Keratinocyte (primary cell): ENCODE measurements at regions not wholly inside any gene's neighbourhood (a gene's known extent, or its start where the extent isn't known, plus 50 kb on each side); places are given as distances from the start of the nearest gene placed in this dataset.

Experiments used
- DNase-seq: peaks from one replicate; pipeline ENCODE4 v3.0.0-alpha.2; 2011; ENCODE audit warnings: low read depth, missing footprints, low spot score
- FAIRE-seq: peaks from 2 replicates; lab custom pipeline; 2011; peaks lifted over from hg19 to GRCh38; lab: Jason Lieb, UNC
- H2AFZ ChIP-seq: 2 replicates; pipeline ENCODE4 v1.6.0; 2012; ENCODE audit warnings: low read length, control low read depth, inconsistent platforms; ENCODE audit not compliant: control insufficient read depth
- H3K27ac ChIP-seq: 2 replicates; pipeline ENCODE4 v1.5.1; 2011; ENCODE audit warnings: low read length; ENCODE audit not compliant: control insufficient read depth, insufficient read depth
- H3K27me3 ChIP-seq: 3 replicates; pipeline ENCODE4 v1.6.0; 2011; ENCODE audit warnings: low read length; ENCODE audit not compliant: control insufficient read depth, insufficient read depth; ENCODE audit errors: extremely low read depth
- H3K36me3 ChIP-seq, 2 experiments: 2 replicates in 1 of 2; 3 replicates in 1 of 2; pipeline ENCODE4 v1.5.1; 2011; ENCODE audit warnings: low read length in 2 of 2, mild to moderate bottlenecking in 1 of 2; ENCODE audit not compliant: control insufficient read depth in 2 of 2, insufficient read depth in 2 of 2; ENCODE audit errors: extremely low read depth in 1 of 2
- H3K4me1 ChIP-seq: 3 replicates; pipeline ENCODE4 v1.5.1; 2011; ENCODE audit warnings: low read length; ENCODE audit not compliant: control insufficient read depth, insufficient read depth; ENCODE audit errors: extremely low read depth
- H3K4me2 ChIP-seq: 3 replicates; pipeline ENCODE4 v1.6.0; 2011; ENCODE audit warnings: low read depth, low read length; ENCODE audit not compliant: control insufficient read depth, insufficient read depth; ENCODE audit errors: extremely low read depth
- H3K4me3 ChIP-seq, 3 experiments: fragments of 200-600 bp in 1 of 3; sonication (generic) in 1 of 3; 2 replicates in 2 of 3; 3 replicates in 1 of 3; pipeline ENCODE4 v1.5.1; 2011 to 2016; ENCODE audit warnings: low read length in 3 of 3, mild to moderate bottlenecking in 3 of 3, control low read depth in 2 of 3, inconsistent platforms in 1 of 3, low read depth in 1 of 3, mixed read lengths in 1 of 3, mixed run types in 1 of 3, moderate library complexity in 1 of 3; ENCODE audit not compliant: control insufficient read depth in 2 of 3, insufficient read depth in 2 of 3; ENCODE audit errors: extremely low read depth in 1 of 3
- H3K79me2 ChIP-seq: 2 replicates; pipeline ENCODE4 v1.6.0; 2012; ENCODE audit warnings: low read length; ENCODE audit not compliant: control insufficient read depth, insufficient read depth
- H3K9ac ChIP-seq: 3 replicates; pipeline ENCODE4 v1.6.0; 2011; ENCODE audit warnings: low read length; ENCODE audit not compliant: control insufficient read depth, insufficient read depth; ENCODE audit errors: extremely low read depth
- H3K9me1 ChIP-seq: 3 replicates; pipeline ENCODE4 v1.6.0; 2011; ENCODE audit warnings: low read length; ENCODE audit not compliant: control insufficient read depth, insufficient read depth; ENCODE audit errors: extremely low read depth
- H3K9me3 ChIP-seq: 2 replicates; pipeline ENCODE4 v1.5.1; 2012; ENCODE audit warnings: low read depth, low read length; ENCODE audit not compliant: control insufficient read depth
- H4K20me1 ChIP-seq: 3 replicates; pipeline ENCODE4 v1.6.0; 2011; ENCODE audit warnings: low read length; ENCODE audit not compliant: control insufficient read depth, insufficient read depth; ENCODE audit errors: extremely low read depth
- CTCF ChIP-seq, 3 experiments: IDR thresholded peaks in 1 of 3; conservative IDR thresholded peaks in 1 of 3; optimal IDR thresholded peaks in 1 of 3; 2 replicates in 2 of 3; 3 replicates in 1 of 3; pipeline versions ENCODE3 to v1.5.1; 2011; ENCODE audit warnings: low read length in 3 of 3, mild to moderate bottlenecking in 3 of 3, moderate library complexity in 2 of 3, control low read depth in 1 of 3, inconsistent platforms in 1 of 3; ENCODE audit not compliant: insufficient read depth in 2 of 3; ENCODE audit errors: extremely low read depth in 1 of 3
- EZH2 ChIP-seq: IDR thresholded peaks from one replicate; pipeline ENCODE4 v1.6.1; 2012; ENCODE audit warnings: inconsistent platforms, mild to moderate bottlenecking, low read length, moderate library complexity
- dilution Hi-C: fragments of 300-500 bp; cut with MboI; formaldehyde crosslinking; loops from one replicate; pipeline ENCODE4 v1.7.0; 2020; ENCODE audit warnings: low sequenced_read_pairs; ENCODE audit not compliant: extremely low pct_ligation_motif_present

DNA sequence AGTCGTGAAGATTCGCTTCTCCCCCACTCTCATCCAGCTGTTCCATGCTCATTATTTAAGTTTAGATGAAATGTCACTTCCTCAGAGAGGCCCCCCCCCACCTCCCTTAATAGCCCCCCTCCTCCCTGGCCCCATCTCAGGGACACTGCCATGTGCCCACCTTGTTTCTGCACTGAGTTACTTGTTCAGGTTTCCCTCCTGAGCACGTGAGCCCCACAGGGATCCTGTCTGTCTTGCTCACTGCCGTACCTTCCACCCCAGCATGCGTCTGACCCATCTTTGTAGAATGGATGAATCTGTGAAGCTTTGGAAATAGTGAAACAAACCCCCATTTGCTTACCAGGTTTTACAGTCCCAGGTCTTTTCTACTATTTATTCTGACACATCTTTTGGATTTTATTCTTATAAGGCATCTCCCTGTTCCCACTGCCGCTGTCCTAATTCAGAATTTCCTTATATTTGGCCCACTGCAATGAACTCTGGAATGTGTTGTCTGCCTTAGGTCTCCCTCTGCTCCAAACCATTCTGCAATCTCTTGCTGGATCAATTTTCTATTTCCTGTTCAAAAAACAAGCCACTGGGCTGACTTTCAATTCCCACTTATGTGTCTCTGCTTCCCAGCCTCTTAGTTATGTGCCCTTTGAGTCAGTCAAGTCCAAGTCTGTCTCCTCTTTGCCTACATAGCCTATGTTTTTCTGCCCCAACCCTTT, 136.5 kb upstream of the ECI2 start:
- Histone ChIP-seq H3K4me2 (no peak overlapping the region), H3K27me3 (no peaks in the 10 kb centered on the region), H3K9ac (no peak overlapping the region), H3K9me1 (no peaks in the 10 kb centered on the region), H2AFZ (no peak overlapping the region), H4K20me1 (no peaks in the 10 kb centered on the region), H3K4me1 (no peaks in the 10 kb centered on the region), H3K4me3 (no peak overlapping the region), H3K79me2 (no peaks in the 10 kb centered on the region), H3K27ac (no peak overlapping the region), H3K9me3 (no peaks in the 10 kb centered on the region), H3K36me3 (no peaks in the 10 kb centered on the region)
- DNase-seq, result no peak
- no peak for FAIRE-seq
- no peak for TF ChIP-seq CTCF (optimal IDR thresholded peaks at IDR 0.05 in 1 of 3, IDR thresholded peaks at IDR 0.05 in 1 of 3, conservative IDR thresholded peaks at IDR 0.05 in 1 of 3; ENCODE audit: extremely low read depth in 1 of 3, insufficient read depth in 2 of 3, low read length in 3 of 3)
- dilution Hi-C loops, result no loop called here

DNA sequence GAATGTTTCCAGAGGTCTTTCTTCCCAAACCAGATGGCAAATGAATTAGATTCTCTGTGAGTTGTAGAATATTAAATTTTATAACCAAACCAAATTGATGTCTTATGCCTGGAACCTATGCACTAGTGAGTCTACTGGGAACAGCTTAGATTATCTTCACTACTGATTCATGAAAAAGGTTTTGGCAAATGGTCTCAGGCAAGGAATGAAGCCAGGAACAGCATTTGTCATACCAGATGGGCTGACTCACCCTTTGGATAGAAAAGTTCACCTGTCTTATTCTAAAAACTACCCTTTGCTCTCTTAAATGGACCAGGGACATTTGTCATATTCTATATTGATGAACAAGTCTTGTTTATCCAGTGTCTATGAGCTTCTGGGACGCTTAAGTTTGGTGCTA, 135.4 kb upstream of the ECI2 start:
- dilution Hi-C loops, result no loop called here
- Histone ChIP-seq H3K79me2 (no peaks in the 10 kb centered on the region), H3K4me3 (no peak overlapping the region), H3K4me1 (no peaks in the 10 kb centered on the region), H3K4me2 (no peak overlapping the region), H3K27me3 (no peaks in the 10 kb centered on the region), H3K9me1 (no peaks in the 10 kb centered on the region), H2AFZ (no peak overlapping the region), H3K36me3 (no peaks in the 10 kb centered on the region), H3K27ac (no peak overlapping the region), H3K9ac (no peak overlapping the region), H4K20me1 (no peaks in the 10 kb centered on the region), H3K9me3 (no peaks in the 10 kb centered on the region)
- no peak for DNase-seq
- peak; percentile 60 for FAIRE-seq
- TF ChIP-seq EZH2, result no peak
- TF ChIP-seq CTCF (optimal IDR thresholded peaks at IDR 0.05 in 1 of 3, IDR thresholded peaks at IDR 0.05 in 1 of 3, conservative IDR thresholded peaks at IDR 0.05 in 1 of 3; ENCODE audit: extremely low read depth in 1 of 3, insufficient read depth in 2 of 3, low read length in 3 of 3), result no peak
